GM12878 (cell line): ENCODE measurements at regions not wholly inside any gene's neighbourhood (a gene's known extent, or its start where the extent isn't known, plus 50 kb on each side); places are given as distances from the start of the nearest gene placed in this dataset.

Source experiments
- ATAC-seq: fragments of 200-7000 bp; cut with Tn5 transposase; 3 replicates; pipeline ENCODE4 v1.9.1; 2020; ENCODE audit warnings: mild to moderate bottlenecking, moderate library complexity
- BruUV-seq: library from RNA; stranded (reverse); fragments of 400-500 nt; replicated peaks from 2 replicates; lab custom pipeline; 2021; lab: Mats Ljungman, UMichigan
- CTCF ChIA-PET: fragments of 300-600 bp; sonication (Branson Sonifier 250); formaldehyde crosslinking; extraction: SDS; loops from one replicate; lab custom pipeline; 2021; ENCODE audit warnings: inconsistent platforms; lab: Yijun Ruan, JAX
- POLR2A ChIA-PET: fragments of 350-600 bp; formaldehyde crosslinking; extraction: SDS; loops from one replicate; lab custom pipeline; 2021; ENCODE audit warnings: inconsistent platforms; lab: Charles Lee
- RAD21 ChIA-PET: fragments of 300-600 bp; sonication (Branson Sonifier 250); formaldehyde crosslinking; loops from one replicate; lab custom pipeline; 2023; ENCODE audit warnings: antibody characterized with exemption; ENCODE audit not compliant: unreplicated experiment; lab: Charles Lee
- SMC1A ChIA-PET: fragments of 300-600 bp; sonication (Branson Sonifier 250); formaldehyde crosslinking; loops from one replicate; lab custom pipeline; 2023; ENCODE audit not compliant: unreplicated experiment, uncharacterized antibody; lab: Charles Lee
- DNase-seq: peaks from one replicate; pipeline ENCODE4 v3.0.0-alpha.2; 2011; ENCODE audit warnings: low read depth, low spot score
- FAIRE-seq: peaks from 3 replicates; lab custom pipeline; 2011; peaks lifted over from hg19 to GRCh38; lab: Jason Lieb, UNC
- H2AFZ ChIP-seq: 2 replicates; pipeline ENCODE4 v1.6.0; 2011; ENCODE audit warnings: low read depth, low read length, control low read depth; ENCODE audit not compliant: control insufficient read depth
- H3K27ac ChIP-seq: 2 replicates; pipeline ENCODE4 v1.5.1; 2011; ENCODE audit warnings: control low read depth; ENCODE audit not compliant: control insufficient read depth, insufficient read depth
- H3K27me3 ChIP-seq, 2 experiments: replicated peaks in 1 of 2; 2 replicates each; pipeline versions ENCODE4 v1.6.0 to v1.6.1; 2011; ENCODE audit warnings: low read length in 1 of 2; ENCODE audit not compliant: control insufficient read depth in 2 of 2, insufficient read depth in 2 of 2
- H3K36me3 ChIP-seq, 2 experiments: 2 replicates each; pipeline ENCODE4 v1.5.1; 2011; ENCODE audit warnings: low read length in 1 of 2; ENCODE audit not compliant: control insufficient read depth in 2 of 2, insufficient read depth in 2 of 2
- H3K4me1 ChIP-seq: 2 replicates; pipeline ENCODE4 v1.6.1; 2011; ENCODE audit warnings: mild to moderate bottlenecking, low read length, moderate library complexity, mixed read lengths; ENCODE audit not compliant: control insufficient read depth, insufficient read depth
- H3K4me2 ChIP-seq: 2 replicates; pipeline ENCODE4 v1.6.0; 2011; ENCODE audit warnings: control low read depth; ENCODE audit not compliant: control insufficient read depth, insufficient read depth
- H3K4me3 ChIP-seq: fragments of 200-600 bp; sonication (generic); 2 replicates; pipeline ENCODE4 v1.5.1; 2016
- H3K79me2 ChIP-seq: 2 replicates; pipeline ENCODE4 v1.6.0; 2011; ENCODE audit warnings: low read length; ENCODE audit not compliant: control insufficient read depth, insufficient read depth
- H3K9ac ChIP-seq: 2 replicates; pipeline ENCODE4 v1.8.0; 2011; ENCODE audit warnings: low read length, control low read depth, mixed read lengths; ENCODE audit not compliant: control insufficient read depth, insufficient read depth
- H3K9me3 ChIP-seq: replicated peaks from 3 replicates; pipeline ENCODE4 v1.5.1; 2011; ENCODE audit warnings: mild to moderate bottlenecking, low read length; ENCODE audit not compliant: control insufficient read depth, insufficient read depth
- H4K20me1 ChIP-seq: 2 replicates; pipeline ENCODE4 v1.6.0; 2011; ENCODE audit not compliant: control insufficient read depth, insufficient read depth
- ATF2 ChIP-seq: IDR thresholded peaks from 2 replicates; pipeline ENCODE4 v1.6.1; 2012; ENCODE audit warnings: low read length, inconsistent platforms
- CHD1 ChIP-seq: IDR thresholded peaks from 2 replicates; pipeline ENCODE4 v1.6.1; 2012; ENCODE audit warnings: low read depth, low read length, improper control_type of control experiment
- EGR1 ChIP-seq, 2 experiments: IDR thresholded peaks; 1 replicate in 1 of 2; 2 replicates in 1 of 2; pipeline ENCODE4 v1.6.1; 2011 to 2012; ENCODE audit warnings: low read depth in 2 of 2, low read length in 2 of 2, borderline replicate concordance in 1 of 2, mild to moderate bottlenecking in 1 of 2, moderate library complexity in 1 of 2
- EP300 ChIP-seq, 2 experiments: fragments of 150-350 bp in 1 of 2; IDR thresholded peaks; 2 replicates each; pipeline ENCODE4 v1.6.1; 2011 to 2012; ENCODE audit warnings: low read depth in 2 of 2, low read length in 2 of 2, borderline replicate concordance in 1 of 2, improper control_type of control experiment in 1 of 2, inconsistent platforms in 1 of 2; ENCODE audit not compliant: control insufficient read depth in 1 of 2
- EZH2 ChIP-seq: IDR thresholded peaks from 2 replicates; pipeline ENCODE4 v1.6.1; 2012; ENCODE audit warnings: low read depth, mild to moderate bottlenecking, control low read depth, inconsistent platforms, low read length, borderline replicate concordance; ENCODE audit not compliant: control insufficient read depth
- HDGF ChIP-seq: fragments of 450-650 bp; IDR thresholded peaks from 2 replicates; pipeline ENCODE4 v1.6.1; 2016; ENCODE audit warnings: antibody characterized with exemption
- NFXL1 ChIP-seq: fragments of 450-650 bp; IDR thresholded peaks from 2 replicates; pipeline ENCODE4 v1.6.1; 2017; ENCODE audit warnings: antibody characterized with exemption, mild to moderate bottlenecking, borderline replicate concordance
- PKNOX1 ChIP-seq: fragments of 450-650 bp; IDR thresholded peaks from 2 replicates; pipeline ENCODE4 v1.6.1; 2016; ENCODE audit warnings: mild to moderate bottlenecking
- RB1 ChIP-seq: fragments of 450-650 bp; formaldehyde crosslinking; IDR thresholded peaks from 2 replicates; pipeline ENCODE4 v1.6.1; 2017; ENCODE audit warnings: mild to moderate bottlenecking, borderline replicate concordance
- RBBP5 ChIP-seq: fragments of 200-600 bp; sonication (generic); conservative IDR thresholded peaks from 2 replicates; pipeline ENCODE4 v1.6.1; 2016
- SIX5 ChIP-seq: IDR thresholded peaks from 2 replicates; pipeline ENCODE4 v1.6.1; 2011; ENCODE audit warnings: mild to moderate bottlenecking, low read depth, low read length, moderate library complexity; ENCODE audit not compliant: severe bottlenecking
- SMAD1 ChIP-seq: fragments of 450-650 bp; IDR thresholded peaks from 2 replicates; pipeline ENCODE4 v1.6.1; 2018; ENCODE audit warnings: mild to moderate bottlenecking, low read depth; ENCODE audit not compliant: partially characterized antibody
- SMC3 ChIP-seq: IDR thresholded peaks from 2 replicates; pipeline ENCODE4 v1.6.1; 2011; ENCODE audit warnings: low read length, improper control_type of control experiment, borderline replicate concordance
- WGBS: methylation state at CpG from one replicate; pipeline ENCODE4 v1.1.6; 2016; ENCODE audit warnings: low lambda C conversion rate; ENCODE audit not compliant: insufficient replicate concordance, insufficient coverage; ENCODE audit errors: missing lambda C conversion rate; 5-methylcytosine and 5-hydroxymethylcytosine counted together
- in situ Hi-C: fragments of 300-500 bp; cut with MboI; formaldehyde crosslinking; loops from 9 replicates; pipeline ENCODE4 v1.14.3; 2018; ENCODE audit warnings: mixed read lengths
- intact Hi-C: fragments of 100-400 bp; cut with micrococcal nuclease; formaldehyde crosslinking; loops from one replicate; pipeline ENCODE4 v1.14.2; 2022; ENCODE audit not compliant: unreplicated experiment

- Histone ChIP-seq H3K9me3 (no peaks in the 10 kb centered on the region), H3K79me2 (no peaks in the 10 kb centered on the region), H3K4me3 (no peak overlapping the region), H2AFZ (no peak overlapping the region), H4K20me1 (no peaks in the 10 kb centered on the region), H3K4me1 (no peaks in the 10 kb centered on the region), H3K4me2 (no peak overlapping the region), H3K9ac (no peak overlapping the region)
- no TSS peak for BruUV-seq
- no peak for DNase-seq
- SMC1A ChIA-PET, result interaction anchor here (0.9 to 1.1 kb wide), 2 partner anchors 9 to 156 kb away, joined by 3 read pairs; no protein-coding TSS in a partner anchor
- intact Hi-C loops, result no loop called here
- RAD21 ChIA-PET, result no interaction called here
- POLR2A ChIA-PET, result interaction anchor here (0.7 kb wide), 1 partner anchor 68 kb away, joined by 3 read pairs; no protein-coding TSS in a partner anchor
- FAIRE-seq, result no peak
- TF ChIP-seq EGR1 (IDR thresholded peaks at IDR 0.05; ENCODE audit: borderline replicate concordance in 1 of 2, low read depth in 2 of 2, low read length in 2 of 2) (no peak), CHD1 (no peak), SIX5 (no peak)
- TF ChIP-seq, all 136 proteins: peak for 0
- in situ Hi-C loops, result loop anchor here (25.0 kb wide), 2 partner anchors 111 to 386 kb away; no protein-coding TSS in a partner anchor
- no peak for ATAC-seq
- Histone ChIP-seq H3K27me3 (no peaks in the 10 kb centered on the region; a peak in 1 of 4 replicates), H3K36me3 (no peaks in the 10 kb centered on the region), H3K27ac (no peak overlapping the region)
- CTCF ChIA-PET, result no interaction called here
- WGBS, result 58% methylated on average over 5 of the region's 5 CpGs
Measured at GRCh38 chr10:43873717-43874116, 225.0 kb upstream of the ZNF32 start.

GRCh38 chr10:43872644-43873043 lies 224.0 kb upstream of the ZNF32 start:
- in situ Hi-C loops, result loop anchor here (25.0 kb wide), 2 partner anchors 110 to 385 kb away; no protein-coding TSS in a partner anchor
- H3K36me3 ChIP-seq, result no peaks in the 10 kb centered on the region
- CTCF ChIA-PET, result no interaction called here
- 22% methylated on average over 6 of the region's 6 CpGs for WGBS
- no peaks in the 10 kb centered on the region for H3K79me2 ChIP-seq
- no peaks in the 10 kb centered on the region for H4K20me1 ChIP-seq
- no peak for FAIRE-seq
- H3K9me3 ChIP-seq, result no peaks in the 10 kb centered on the region
- BruUV-seq, result no TSS peak
- no peak overlapping the region for H3K4me3 ChIP-seq
- intact Hi-C loops, result no loop called here
- SMC1A ChIA-PET, result no interaction called here
- no peaks in the 10 kb centered on the region; a peak in 1 of 4 replicates for H3K27me3 ChIP-seq
- no peak overlapping the region for H3K9ac ChIP-seq
- H3K4me2 ChIP-seq, result no peak overlapping the region
- POLR2A ChIA-PET, result no interaction called here
- no peak overlapping the region for H3K27ac ChIP-seq
- DNase-seq, result no peak
- RAD21 ChIA-PET, result no interaction called here
- no peaks in the 10 kb centered on the region for H3K4me1 ChIP-seq
- no peak for ATAC-seq
- no peak overlapping the region for H2AFZ ChIP-seq
- no peak for TF ChIP-seq SMC3
- TF ChIP-seq EZH2, result no peak
- no peak for TF ChIP-seq RBBP5
- TF ChIP-seq PKNOX1, result no peak
- no peak for TF ChIP-seq ATF2
- TF ChIP-seq HDGF, result no peak
- no peak for TF ChIP-seq RB1
- TF ChIP-seq NFXL1, result no peak
- TF ChIP-seq EP300 (IDR thresholded peaks at IDR 0.05; ENCODE audit: borderline replicate concordance in 1 of 2, control insufficient read depth in 1 of 2, low read depth in 2 of 2, low read length in 2 of 2), result no peak
- no peak for TF ChIP-seq SMAD1
